ENCODE measurements at regions not wholly inside any gene's neighbourhood (a gene's known extent, or its start where the extent isn't known, plus 50 kb on each side); places are given as distances from the start of the nearest gene placed in this dataset.
"Not testable (repeated sequence)": the region's sequence is repeated elsewhere in the genome, so short reads cannot be mapped to it uniquely, and the experiment has no call there.

GRCh38 chr6:9361749-9362148 lies 926.4 kb upstream of the SLC35B3 start:
- DNase-seq: no peak

GRCh38 chr6:9360881-9361280 lies 925.5 kb upstream of the SLC35B3 start:
- DNase-seq: no peak

- DNase-seq: no peak
These were observed 912.3 kb upstream of the SLC35B3 start for GRCh38 chr6:9347608-9348007.

- DNase-seq: no peak
These were observed 911.6 kb upstream of the SLC35B3 start for GRCh38 chr6:9346923-9347322.

GRCh38 chr6:9335431-9335830 lies 900.1 kb upstream of the SLC35B3 start:
- DNase-seq: no peak

- DNase-seq: no peak
These were observed 899.6 kb upstream of the SLC35B3 start for GRCh38 chr6:9334979-9335378.

GRCh38 chr6:9332241-9332780 lies 897.0 kb upstream of the SLC35B3 start:
- peak; percentile 0 for DNase-seq

GRCh38 chr6:9316831-9317230 lies 881.5 kb upstream of the SLC35B3 start:
- no peak for DNase-seq

- DNase-seq: no peak
These were observed 880.8 kb upstream of the SLC35B3 start for GRCh38 chr6:9315966-9316650.

- no peak for DNase-seq
These were observed 872.9 kb upstream of the SLC35B3 start for GRCh38 chr6:9308284-9308683.

GRCh38 chr6:9307786-9308185 lies 872.4 kb upstream of the SLC35B3 start:
- DNase-seq: no peak

GRCh38 chr6:9307187-9307586 lies 871.8 kb upstream of the SLC35B3 start:
- DNase-seq: no peak

GRCh38 chr6:9295644-9296043 lies 860.3 kb upstream of the SLC35B3 start:
- no peak for DNase-seq

- no peak for DNase-seq
These were observed 857.6 kb upstream of the SLC35B3 start for GRCh38 chr6:9292975-9293374.

- not testable (repeated sequence) for DNase-seq
These were observed 855.0 kb upstream of the SLC35B3 start for GRCh38 chr6:9290342-9290741.

GRCh38 chr6:9272671-9273070 lies 837.3 kb upstream of the SLC35B3 start:
- no peak for DNase-seq

- DNase-seq: no peak
These were observed 831.4 kb upstream of the SLC35B3 start for GRCh38 chr6:9266741-9267140.

GRCh38 chr6:9257215-9257614 lies 821.9 kb upstream of the SLC35B3 start:
- no peak for DNase-seq

GRCh38 chr6:9254251-9254650 lies 818.9 kb upstream of the SLC35B3 start:
- DNase-seq: no peak

- no peak for DNase-seq
These were observed 817.5 kb upstream of the SLC35B3 start for GRCh38 chr6:9252799-9253198.

GRCh38 chr6:9250852-9251251 lies 815.5 kb upstream of the SLC35B3 start:
- peak; percentile 5 for DNase-seq

- no peak for DNase-seq
These were observed 812.8 kb upstream of the SLC35B3 start for GRCh38 chr6:9248133-9248532.

GRCh38 chr6:9240861-9241260 lies 805.5 kb upstream of the SLC35B3 start:
- no peak for DNase-seq

- no peak for DNase-seq
These were observed 801.1 kb upstream of the SLC35B3 start for GRCh38 chr6:9236443-9236842.

- DNase-seq: no peak
These were observed 798.3 kb upstream of the SLC35B3 start for GRCh38 chr6:9233686-9234085.
